DLD1 (cell line): ENCODE measurements at regions not wholly inside any gene's neighbourhood (a gene's known extent, or its start where the extent isn't known, plus 50 kb on each side); places are given as distances from the start of the nearest gene placed in this dataset.

Experiments
- in situ Hi-C: cut with HindIII; loops from 2 replicates; pipeline ENCODE4 v1.10.0; 2017; ENCODE audit warnings: low sequenced_read_pairs

GRCh38 chr3:124089214-124089613 lies 97.3 kb upstream of the ROPN1 start:
- in situ Hi-C loops = no loop called here

GRCh38 chr3:124091716-124092115 lies 99.8 kb upstream of the ROPN1 start:
- in situ Hi-C loops = no loop called here

- in situ Hi-C loops = no loop called here
Measured at GRCh38 chr3:124092811-124093210, 100.9 kb upstream of the ROPN1 start.

GRCh38 chr3:124094496-124094895 lies 102.6 kb upstream of the ROPN1 start:
- in situ Hi-C loops = no loop called here

- in situ Hi-C loops = no loop called here
Measured at GRCh38 chr3:124097362-124098131, 105.6 kb upstream of the ROPN1 start.

GRCh38 chr3:124101643-124102042 lies 109.7 kb upstream of the ROPN1 start:
- in situ Hi-C loops = no loop called here

GRCh38 chr3:124107104-124107890 lies 115.4 kb upstream of the ROPN1 start:
- in situ Hi-C loops = no loop called here

GRCh38 chr3:124108446-124108845 lies 116.5 kb upstream of the ROPN1 start:
- in situ Hi-C loops = no loop called here

- in situ Hi-C loops = no loop called here
Measured at GRCh38 chr3:124113485-124113884, 121.6 kb upstream of the ROPN1 start.

GRCh38 chr3:124115279-124115678 lies 123.4 kb upstream of the ROPN1 start:
- in situ Hi-C loops = no loop called here

GRCh38 chr3:124115956-124116355 lies 124.0 kb upstream of the ROPN1 start:
- in situ Hi-C loops = no loop called here

GRCh38 chr3:124116906-124117305 lies 125.0 kb upstream of the ROPN1 start:
- in situ Hi-C loops = no loop called here

GRCh38 chr3:124117486-124117885 lies 125.6 kb upstream of the ROPN1 start:
- in situ Hi-C loops = no loop called here

GRCh38 chr3:124118397-124118796 lies 126.5 kb upstream of the ROPN1 start:
- in situ Hi-C loops = no loop called here

- in situ Hi-C loops = no loop called here
Measured at GRCh38 chr3:124119056-124119716, 127.3 kb upstream of the ROPN1 start.

- in situ Hi-C loops = no loop called here
Measured at GRCh38 chr3:124121379-124122312, 129.7 kb upstream of the ROPN1 start.

- in situ Hi-C loops = no loop called here
Measured at GRCh38 chr3:124125315-124125714, 133.4 kb upstream of the ROPN1 start.

- in situ Hi-C loops = no loop called here
Measured at GRCh38 chr3:124126436-124127023, 134.6 kb upstream of the ROPN1 start.

GRCh38 chr3:124131158-124131557 lies 139.2 kb upstream of the ROPN1 start:
- in situ Hi-C loops = no loop called here

GRCh38 chr3:124131580-124131979 lies 139.7 kb upstream of the ROPN1 start:
- in situ Hi-C loops = no loop called here
